HEK293 (cell line): ENCODE measurements at regions not wholly inside any gene's neighbourhood (a gene's known extent, or its start where the extent isn't known, plus 50 kb on each side); places are given as distances from the start of the nearest gene placed in this dataset.

Experiments
- FEZF1 ChIP-seq: fragments of 450-650 bp; formaldehyde crosslinking; IDR thresholded peaks from 2 replicates; pipeline ENCODE4 v1.5.1; 2016; ENCODE audit warnings: missing biosample characterization, missing genetic modification characterization
- TF ChIP-seq, protein P1 (sequence below): fragments of 450-650 bp; formaldehyde crosslinking; IDR thresholded peaks from 2 replicates; pipeline ENCODE4 v1.5.1; 2016; ENCODE audit warnings: missing biosample characterization, missing genetic modification characterization
- TF ChIP-seq, protein P2 (sequence below): fragments of 450-650 bp; formaldehyde crosslinking; IDR thresholded peaks from 2 replicates; pipeline ENCODE4 v1.5.1; 2016; ENCODE audit warnings: missing biosample characterization, missing genetic modification characterization, low read depth
- TF ChIP-seq, protein P3 (sequence below): fragments of 450-650 bp; formaldehyde crosslinking; IDR thresholded peaks from 2 replicates; pipeline ENCODE4 v1.5.1; 2016; ENCODE audit warnings: missing biosample characterization, missing genetic modification characterization

DNA sequence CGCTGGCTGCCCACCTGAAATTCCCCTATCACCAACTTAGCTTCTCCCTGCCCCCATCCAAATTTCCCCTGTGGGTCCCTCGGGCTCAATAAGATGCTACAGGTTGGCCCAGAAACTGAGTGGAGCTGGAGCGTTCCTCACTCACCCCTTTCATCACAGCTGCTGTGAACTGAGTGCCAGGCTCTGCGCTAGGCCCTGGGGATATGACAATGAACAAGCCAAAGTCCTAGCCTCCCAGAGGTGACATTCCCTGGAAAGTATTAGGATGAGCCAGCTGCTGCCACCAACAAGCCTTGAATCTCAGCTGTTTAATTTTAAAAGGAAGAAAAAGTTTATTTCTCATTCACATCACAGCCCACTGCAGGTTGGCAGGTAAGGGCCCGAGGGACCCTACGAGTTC is 86.6 kb upstream of the EYA2 start:
- TF ChIP-seq FEZF1, result no peak
- TF ChIP-seq, protein P1, sequence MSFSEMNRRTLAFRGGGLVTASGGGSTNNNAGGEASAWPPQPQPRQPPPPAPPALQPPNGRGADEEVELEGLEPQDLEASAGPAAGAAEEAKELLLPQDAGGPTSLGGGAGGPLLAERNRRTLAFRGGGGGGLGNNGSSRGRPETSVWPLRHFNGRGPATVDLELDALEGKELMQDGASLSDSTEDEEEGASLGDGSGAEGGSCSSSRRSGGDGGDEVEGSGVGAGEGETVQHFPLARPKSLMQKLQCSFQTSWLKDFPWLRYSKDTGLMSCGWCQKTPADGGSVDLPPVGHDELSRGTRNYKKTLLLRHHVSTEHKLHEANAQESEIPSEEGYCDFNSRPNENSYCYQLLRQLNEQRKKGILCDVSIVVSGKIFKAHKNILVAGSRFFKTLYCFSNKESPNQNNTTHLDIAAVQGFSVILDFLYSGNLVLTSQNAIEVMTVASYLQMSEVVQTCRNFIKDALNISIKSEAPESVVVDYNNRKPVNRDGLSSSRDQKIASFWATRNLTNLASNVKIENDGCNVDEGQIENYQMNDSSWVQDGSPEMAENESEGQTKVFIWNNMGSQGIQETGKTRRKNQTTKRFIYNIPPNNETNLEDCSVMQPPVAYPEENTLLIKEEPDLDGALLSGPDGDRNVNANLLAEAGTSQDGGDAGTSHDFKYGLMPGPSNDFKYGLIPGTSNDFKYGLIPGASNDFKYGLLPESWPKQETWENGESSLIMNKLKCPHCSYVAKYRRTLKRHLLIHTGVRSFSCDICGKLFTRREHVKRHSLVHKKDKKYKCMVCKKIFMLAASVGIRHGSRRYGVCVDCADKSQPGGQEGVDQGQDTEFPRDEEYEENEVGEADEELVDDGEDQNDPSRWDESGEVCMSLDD, result no peak
- TF ChIP-seq, protein P2, sequence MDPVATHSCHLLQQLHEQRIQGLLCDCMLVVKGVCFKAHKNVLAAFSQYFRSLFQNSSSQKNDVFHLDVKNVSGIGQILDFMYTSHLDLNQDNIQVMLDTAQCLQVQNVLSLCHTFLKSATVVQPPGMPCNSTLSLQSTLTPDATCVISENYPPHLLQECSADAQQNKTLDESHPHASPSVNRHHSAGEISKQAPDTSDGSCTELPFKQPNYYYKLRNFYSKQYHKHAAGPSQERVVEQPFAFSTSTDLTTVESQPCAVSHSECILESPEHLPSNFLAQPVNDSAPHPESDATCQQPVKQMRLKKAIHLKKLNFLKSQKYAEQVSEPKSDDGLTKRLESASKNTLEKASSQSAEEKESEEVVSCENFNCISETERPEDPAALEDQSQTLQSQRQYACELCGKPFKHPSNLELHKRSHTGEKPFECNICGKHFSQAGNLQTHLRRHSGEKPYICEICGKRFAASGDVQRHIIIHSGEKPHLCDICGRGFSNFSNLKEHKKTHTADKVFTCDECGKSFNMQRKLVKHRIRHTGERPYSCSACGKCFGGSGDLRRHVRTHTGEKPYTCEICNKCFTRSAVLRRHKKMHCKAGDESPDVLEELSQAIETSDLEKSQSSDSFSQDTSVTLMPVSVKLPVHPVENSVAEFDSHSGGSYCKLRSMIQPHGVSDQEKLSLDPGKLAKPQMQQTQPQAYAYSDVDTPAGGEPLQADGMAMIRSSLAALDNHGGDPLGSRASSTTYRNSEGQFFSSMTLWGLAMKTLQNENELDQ (tag by site-specific recombination), result no peak
- TF ChIP-seq, protein P3, sequence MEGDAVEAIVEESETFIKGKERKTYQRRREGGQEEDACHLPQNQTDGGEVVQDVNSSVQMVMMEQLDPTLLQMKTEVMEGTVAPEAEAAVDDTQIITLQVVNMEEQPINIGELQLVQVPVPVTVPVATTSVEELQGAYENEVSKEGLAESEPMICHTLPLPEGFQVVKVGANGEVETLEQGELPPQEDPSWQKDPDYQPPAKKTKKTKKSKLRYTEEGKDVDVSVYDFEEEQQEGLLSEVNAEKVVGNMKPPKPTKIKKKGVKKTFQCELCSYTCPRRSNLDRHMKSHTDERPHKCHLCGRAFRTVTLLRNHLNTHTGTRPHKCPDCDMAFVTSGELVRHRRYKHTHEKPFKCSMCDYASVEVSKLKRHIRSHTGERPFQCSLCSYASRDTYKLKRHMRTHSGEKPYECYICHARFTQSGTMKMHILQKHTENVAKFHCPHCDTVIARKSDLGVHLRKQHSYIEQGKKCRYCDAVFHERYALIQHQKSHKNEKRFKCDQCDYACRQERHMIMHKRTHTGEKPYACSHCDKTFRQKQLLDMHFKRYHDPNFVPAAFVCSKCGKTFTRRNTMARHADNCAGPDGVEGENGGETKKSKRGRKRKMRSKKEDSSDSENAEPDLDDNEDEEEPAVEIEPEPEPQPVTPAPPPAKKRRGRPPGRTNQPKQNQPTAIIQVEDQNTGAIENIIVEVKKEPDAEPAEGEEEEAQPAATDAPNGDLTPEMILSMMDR (tag by site-specific recombination), result no peak
